Endodermal cell (in vitro differentiated cells): ENCODE measurements at regions not wholly inside any gene's neighbourhood (a gene's known extent, or its start where the extent isn't known, plus 50 kb on each side); places are given as distances from the start of the nearest gene placed in this dataset.

ENCODE experiments used
- DNase-seq: peaks from one replicate; pipeline ENCODE4 v3.0.0-alpha.2; 2017
- H3K27ac ChIP-seq: 2 replicates; pipeline ENCODE4 v1.5.1; 2013; ENCODE audit warnings: mild to moderate bottlenecking, low read depth, low read length, moderate library complexity
- H3K27me3 ChIP-seq: 2 replicates; pipeline ENCODE4 v1.6.1; 2013; ENCODE audit warnings: mild to moderate bottlenecking, low read length, moderate library complexity; ENCODE audit not compliant: insufficient read depth, control insufficient read depth, poor library complexity, severe bottlenecking
- H3K36me3 ChIP-seq: 2 replicates; pipeline ENCODE4 v1.7.0; 2013; ENCODE audit warnings: mild to moderate bottlenecking, low read length, moderate library complexity; ENCODE audit not compliant: control insufficient read depth, insufficient read depth
- H3K4me1 ChIP-seq: one replicate; pipeline ENCODE4 v1.7.0; 2013; ENCODE audit warnings: low read length; ENCODE audit not compliant: control insufficient read depth, insufficient read depth
- H3K4me3 ChIP-seq: 2 replicates; pipeline ENCODE4 v1.5.1; 2013; ENCODE audit warnings: mild to moderate bottlenecking, low read length, moderate library complexity
- H3K9ac ChIP-seq: 2 replicates; pipeline ENCODE4 v1.6.1; 2013; ENCODE audit warnings: mild to moderate bottlenecking, low read length, moderate library complexity; ENCODE audit not compliant: poor library complexity, severe bottlenecking; ENCODE audit errors: extremely low read depth
- H3K9me3 ChIP-seq: 2 replicates; pipeline ENCODE4 v1.6.1; 2013; ENCODE audit warnings: mild to moderate bottlenecking, low read length, moderate library complexity; ENCODE audit not compliant: control insufficient read depth
- H3K27ac Mint-ChIP-seq: 2 replicates; pipeline ENCODE4 v1.8.0; 2020; ENCODE audit warnings: mixed read lengths
- H3K27me3 Mint-ChIP-seq: 2 replicates; pipeline ENCODE4 v1.8.0; 2021; ENCODE audit warnings: mild to moderate bottlenecking, mixed read lengths; ENCODE audit not compliant: insufficient read depth
- H3K36me3 Mint-ChIP-seq: 2 replicates; pipeline ENCODE4 v1.8.0; 2020; ENCODE audit warnings: low read depth, mixed read lengths
- H3K4me1 Mint-ChIP-seq: 2 replicates; pipeline ENCODE4 v1.8.0; 2020; ENCODE audit warnings: mixed read lengths
- H3K4me3 Mint-ChIP-seq: 2 replicates; pipeline ENCODE4 v1.8.0; 2020; ENCODE audit warnings: mild to moderate bottlenecking, moderate library complexity, mixed read lengths
- H3K9me3 Mint-ChIP-seq: 2 replicates; pipeline ENCODE4 v1.8.0; 2020; ENCODE audit warnings: mild to moderate bottlenecking, mixed read lengths
- CTCF ChIP-seq: fragments of 200-600 bp; sonication (generic); conservative IDR thresholded peaks from 2 replicates; pipeline ENCODE4 v1.5.0; 2021; ENCODE audit warnings: antibody characterized with exemption, mild to moderate bottlenecking
- WGBS, 2 experiments: methylation state at CpG; one replicate each; pipeline versions ENCODE4 v1.1.5 to v1.1.7; 2013; ENCODE audit warnings: missing lambda C conversion rate in 2 of 2, mixed read lengths in 1 of 2; ENCODE audit not compliant: insufficient coverage in 1 of 2, insufficient read length in 1 of 2; 5-methylcytosine and 5-hydroxymethylcytosine counted together

DNA sequence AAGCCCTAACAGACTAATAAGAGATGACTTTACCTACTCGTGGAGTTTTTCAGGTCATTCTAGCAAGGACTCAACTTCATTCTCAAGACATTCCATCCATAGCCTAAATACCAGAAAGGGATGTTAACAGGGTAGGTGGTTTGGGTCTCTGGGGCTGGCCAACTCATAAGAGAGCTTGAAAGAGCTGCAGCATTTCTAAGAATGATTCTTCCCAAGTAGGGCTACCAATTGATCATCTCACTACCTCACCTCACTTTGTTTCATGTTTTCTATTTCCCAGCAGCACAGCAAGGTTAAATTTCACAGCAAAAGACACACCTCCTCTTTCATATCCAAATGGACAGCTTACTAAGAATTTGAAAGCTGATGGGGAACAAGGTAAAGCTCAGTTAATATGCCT lies 614.8 kb upstream of the DIPK2B start:
- no peak for TF ChIP-seq CTCF
- Mint-ChIP-seq H3K4me3 (no peak overlapping the region), H3K9me3 (peaks cover 57% of the 10 kb centered on the region)

GRCh38 chrX:45811326-45811725 lies 610.6 kb upstream of the DIPK2B start:
- TF ChIP-seq CTCF: no peak
- WGBS, 2 experiments: 88% methylated on average over 3 of the region's 6 CpGs; no CpG with 5 or more reads in 1 of the 2 experiments
- Mint-ChIP-seq H3K4me1 (peaks cover 1% of the 10 kb centered on the region), H3K27ac (no peak overlapping the region), H3K4me3 (no peak overlapping the region), H3K9me3 (peaks cover 60% of the 10 kb centered on the region), H3K27me3 (no peaks in the 10 kb centered on the region), H3K36me3 (peaks cover 33% of the 10 kb centered on the region)
- no peaks in the 10 kb centered on the region for H3K27me3 ChIP-seq
- H3K9ac ChIP-seq: no peak overlapping the region
- no peak for DNase-seq
- H3K4me3 ChIP-seq: no peak overlapping the region
- no peaks in the 10 kb centered on the region for H3K9me3 ChIP-seq
- no peaks in the 10 kb centered on the region for H3K4me1 ChIP-seq
- H3K27ac ChIP-seq: no peak overlapping the region
- H3K36me3 ChIP-seq: no peaks in the 10 kb centered on the region

More for the DNA sequence above, 614.8 kb upstream of the DIPK2B start:
- no peaks in the 10 kb centered on the region for H3K9me3 ChIP-seq
- H3K27me3 ChIP-seq: no peaks in the 10 kb centered on the region
- Mint-ChIP-seq H3K27me3 (no peaks in the 10 kb centered on the region), H3K4me1 (no peaks in the 10 kb centered on the region), H3K27ac (no peak overlapping the region), H3K36me3 (peaks cover 45% of the 10 kb centered on the region)
- H3K4me3 ChIP-seq: no peak overlapping the region
- peaks cover 20% of the 10 kb centered on the region for H3K36me3 ChIP-seq
- WGBS, 2 experiments: no CpG with 5 or more reads among the region's 1 CpG
- H3K4me1 ChIP-seq: no peaks in the 10 kb centered on the region
- H3K9ac ChIP-seq: no peak overlapping the region
- no peak for DNase-seq
- no peak overlapping the region for H3K27ac ChIP-seq

- Histone ChIP-seq H3K27me3 (no peaks in the 10 kb centered on the region), H3K4me1 (no peaks in the 10 kb centered on the region), H3K9me3 (no peaks in the 10 kb centered on the region), H3K9ac (no peak overlapping the region), H3K36me3 (no peaks in the 10 kb centered on the region), H3K4me3 (no peak overlapping the region), H3K27ac (peak overlapping the region; percentile 79)
- Mint-ChIP-seq H3K27me3 (no peaks in the 10 kb centered on the region), H3K4me1 (peaks cover 1% of the 10 kb centered on the region), H3K27ac (peak overlapping the region; percentile 42), H3K4me3 (no peak overlapping the region), H3K9me3 (peaks cover 65% of the 10 kb centered on the region), H3K36me3 (peaks cover 20% of the 10 kb centered on the region)
- DNase-seq: no peak
- WGBS, 2 experiments: 76 to 86% methylated on average over 2 to 9 of the region's 12 CpGs
- TF ChIP-seq CTCF: no peak
Measured at GRCh38 chrX:45807572-45808425, 607.1 kb upstream of the DIPK2B start.
